OCI-LY1 (cell line): ENCODE measurements at regions not wholly inside any gene's neighbourhood (a gene's known extent, or its start where the extent isn't known, plus 50 kb on each side); places are given as distances from the start of the nearest gene placed in this dataset.

Experiments
- H2AFZ ChIP-seq: fragments of 200-600 bp; sonication (generic), shearing (Covaris generic); 2 replicates; pipeline ENCODE4 v1.6.0; 2014; ENCODE audit warnings: antibody characterized with exemption, mild to moderate bottlenecking, low read length
- H3F3A ChIP-seq: fragments of 200-600 bp; sonication (generic), shearing (Covaris generic); 2 replicates; pipeline ENCODE4 v1.6.0; 2014; ENCODE audit warnings: mild to moderate bottlenecking, antibody characterized with exemption, low read length, moderate library complexity; ENCODE audit not compliant: insufficient read depth
- H3K27ac ChIP-seq: fragments of 200-600 bp; sonication (generic); 2 replicates; pipeline ENCODE4 v1.5.1; 2014; ENCODE audit warnings: low read length, mixed run types, mild to moderate bottlenecking, low read depth; ENCODE audit not compliant: poor library complexity, severe bottlenecking
- H3K27me3 ChIP-seq: fragments of 200-600 bp; sonication (generic); 2 replicates; pipeline ENCODE4 v1.6.0; 2014; ENCODE audit warnings: antibody characterized with exemption, mild to moderate bottlenecking, low read length, moderate library complexity; ENCODE audit not compliant: insufficient read depth
- H3K36me3 ChIP-seq: fragments of 200-600 bp; sonication (generic); 2 replicates; pipeline ENCODE4 v1.6.1; 2014; ENCODE audit warnings: mild to moderate bottlenecking, antibody characterized with exemption, low read length, moderate library complexity, mixed read lengths; ENCODE audit not compliant: insufficient read depth
- H3K4me1 ChIP-seq: fragments of 200-600 bp; sonication (generic); 2 replicates; pipeline ENCODE4 v1.5.1; 2014; ENCODE audit warnings: mild to moderate bottlenecking, low read length, moderate library complexity; ENCODE audit not compliant: insufficient read depth, severe bottlenecking
- H3K4me2 ChIP-seq: fragments of 200-600 bp; sonication (generic), shearing (Covaris generic); 2 replicates; pipeline ENCODE4 v1.6.1; 2014; ENCODE audit warnings: low read length
- H3K4me3 ChIP-seq: fragments of 200-600 bp; sonication (generic); 2 replicates; pipeline ENCODE4 v1.5.1; 2014; ENCODE audit warnings: low read length, low read depth, mild to moderate bottlenecking, mixed read lengths; ENCODE audit not compliant: poor library complexity, severe bottlenecking
- H3K79me2 ChIP-seq: fragments of 200-600 bp; shearing (Covaris generic); 2 replicates; pipeline ENCODE4 v1.6.1; 2016; ENCODE audit warnings: mixed run types, low read length, mixed read lengths; ENCODE audit not compliant: insufficient read depth
- H3K9ac ChIP-seq: fragments of 200-600 bp; sonication (generic), shearing (Covaris generic); 2 replicates; pipeline ENCODE4 v1.6.1; 2014; ENCODE audit warnings: mild to moderate bottlenecking, low read length, mixed read lengths
- H3K9me2 ChIP-seq: fragments of 200-600 bp; sonication (generic), shearing (Covaris generic); 2 replicates; pipeline ENCODE4 v1.6.1; 2014; ENCODE audit warnings: low read depth, mild to moderate bottlenecking, low read length, mixed read lengths
- H3K9me3 ChIP-seq: fragments of 200-600 bp; shearing (Covaris generic); 2 replicates; pipeline ENCODE4 v1.6.1; 2014; ENCODE audit warnings: low read length, mixed read lengths
- H4K20me1 ChIP-seq: fragments of 200-600 bp; sonication (generic), shearing (Covaris generic); 2 replicates; pipeline ENCODE4 v1.6.0; 2016; ENCODE audit warnings: mild to moderate bottlenecking, low read length; ENCODE audit not compliant: insufficient read depth
- EZH2 ChIP-seq: fragments of 200-600 bp; sonication (generic), shearing (Covaris generic); IDR thresholded peaks from 2 replicates; pipeline ENCODE4 v1.8.0; 2017; ENCODE audit warnings: borderline replicate concordance, mixed run types, mild to moderate bottlenecking, antibody characterized with exemption, low read length, moderate library complexity, mixed read lengths
- TF ChIP-seq, protein P1 (sequence below): fragments of 200-600 bp; sonication (generic), shearing (Covaris generic); IDR thresholded peaks from 2 replicates; pipeline ENCODE4 v1.5.1; 2017; ENCODE audit warnings: mild to moderate bottlenecking, antibody characterized with exemption, low read length, moderate library complexity, mixed read lengths

- H3K4me3 ChIP-seq: no peak overlapping the region
- no peak for TF ChIP-seq EZH2
- TF ChIP-seq, protein P1, sequence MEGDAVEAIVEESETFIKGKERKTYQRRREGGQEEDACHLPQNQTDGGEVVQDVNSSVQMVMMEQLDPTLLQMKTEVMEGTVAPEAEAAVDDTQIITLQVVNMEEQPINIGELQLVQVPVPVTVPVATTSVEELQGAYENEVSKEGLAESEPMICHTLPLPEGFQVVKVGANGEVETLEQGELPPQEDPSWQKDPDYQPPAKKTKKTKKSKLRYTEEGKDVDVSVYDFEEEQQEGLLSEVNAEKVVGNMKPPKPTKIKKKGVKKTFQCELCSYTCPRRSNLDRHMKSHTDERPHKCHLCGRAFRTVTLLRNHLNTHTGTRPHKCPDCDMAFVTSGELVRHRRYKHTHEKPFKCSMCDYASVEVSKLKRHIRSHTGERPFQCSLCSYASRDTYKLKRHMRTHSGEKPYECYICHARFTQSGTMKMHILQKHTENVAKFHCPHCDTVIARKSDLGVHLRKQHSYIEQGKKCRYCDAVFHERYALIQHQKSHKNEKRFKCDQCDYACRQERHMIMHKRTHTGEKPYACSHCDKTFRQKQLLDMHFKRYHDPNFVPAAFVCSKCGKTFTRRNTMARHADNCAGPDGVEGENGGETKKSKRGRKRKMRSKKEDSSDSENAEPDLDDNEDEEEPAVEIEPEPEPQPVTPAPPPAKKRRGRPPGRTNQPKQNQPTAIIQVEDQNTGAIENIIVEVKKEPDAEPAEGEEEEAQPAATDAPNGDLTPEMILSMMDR: no peak
- H3K36me3 ChIP-seq: no peaks in the 10 kb centered on the region
- no peak overlapping the region for H3K9ac ChIP-seq
- H2AFZ ChIP-seq: no peak overlapping the region
- no peaks in the 10 kb centered on the region for H3K27me3 ChIP-seq
- H3F3A ChIP-seq: no peaks in the 10 kb centered on the region
- H3K9me3 ChIP-seq: no peaks in the 10 kb centered on the region
- no peaks in the 10 kb centered on the region for H3K79me2 ChIP-seq
- no peaks in the 10 kb centered on the region for H3K9me2 ChIP-seq
- H3K4me1 ChIP-seq: no peaks in the 10 kb centered on the region
- H4K20me1 ChIP-seq: no peaks in the 10 kb centered on the region
- no peak overlapping the region for H3K27ac ChIP-seq
- H3K4me2 ChIP-seq: no peak overlapping the region
Measured at GRCh38 chr1:164366014-164366413, 193.0 kb upstream of the PBX1 start.

GRCh38 chr1:164369698-164370365 is 189.2 kb upstream of the PBX1 start:
- Histone ChIP-seq H2AFZ (no peak overlapping the region), H3K4me3 (no peak overlapping the region), H3K79me2 (no peaks in the 10 kb centered on the region), H3K27ac (no peak overlapping the region), H3F3A (no peaks in the 10 kb centered on the region), H3K4me1 (no peaks in the 10 kb centered on the region), H3K27me3 (no peaks in the 10 kb centered on the region), H3K4me2 (no peak overlapping the region), H3K36me3 (no peaks in the 10 kb centered on the region), H3K9ac (no peak overlapping the region), H3K9me3 (no peaks in the 10 kb centered on the region), H4K20me1 (no peaks in the 10 kb centered on the region), H3K9me2 (no peaks in the 10 kb centered on the region)
- TF ChIP-seq, protein P1: no peak
- no peak for TF ChIP-seq EZH2

- no peak overlapping the region for H3K9ac ChIP-seq
- H3K9me3 ChIP-seq: no peaks in the 10 kb centered on the region
- no peaks in the 10 kb centered on the region for H4K20me1 ChIP-seq
- H3K36me3 ChIP-seq: no peaks in the 10 kb centered on the region
- no peaks in the 10 kb centered on the region for H3K9me2 ChIP-seq
- TF ChIP-seq EZH2: no peak
- TF ChIP-seq, protein P1: no peak
- H3K4me1 ChIP-seq: no peaks in the 10 kb centered on the region
- H3K27ac ChIP-seq: no peak overlapping the region
- no peaks in the 10 kb centered on the region for H3F3A ChIP-seq
- no peaks in the 10 kb centered on the region for H3K79me2 ChIP-seq
- no peak overlapping the region for H3K4me2 ChIP-seq
- no peak overlapping the region for H3K4me3 ChIP-seq
- no peaks in the 10 kb centered on the region for H3K27me3 ChIP-seq
- no peak overlapping the region for H2AFZ ChIP-seq
Measured at GRCh38 chr1:164380893-164381292, 178.1 kb upstream of the PBX1 start.
